AG04449 (cell line): ENCODE measurements at regions not wholly inside any gene's neighbourhood (a gene's known extent, or its start where the extent isn't known, plus 50 kb on each side); places are given as distances from the start of the nearest gene placed in this dataset.

Experiments used
- CTCF ChIA-PET: fragments of 350-600 bp; formaldehyde crosslinking; extraction: SDS; loops from one replicate; lab custom pipeline; 2021; ENCODE audit warnings: antibody characterized with exemption; lab: Yijun Ruan, JAX
- POLR2A ChIA-PET: fragments of 400-600, 350-600 bp; formaldehyde crosslinking; extraction: SDS; loops from one replicate; lab custom pipeline; 2020; ENCODE audit warnings: antibody characterized with exemption, inconsistent platforms; lab: Yijun Ruan, JAX
- DNase-seq: peaks from one replicate; pipeline ENCODE4 v3.0.0-alpha.2; 2010; ENCODE audit warnings: low read depth, low spot score
- H3K4me3 ChIP-seq: 2 replicates; pipeline ENCODE4 v1.5.1; 2011; ENCODE audit warnings: low read depth, mild to moderate bottlenecking, control low read depth, low read length
- TF ChIP-seq, protein P1 (sequence below): IDR thresholded peaks from one replicate; pipeline ENCODE4 v1.5.1; 2011; ENCODE audit warnings: mild to moderate bottlenecking, moderate library complexity, low read length, control low read depth, inconsistent platforms; ENCODE audit not compliant: insufficient read depth; ENCODE audit errors: missing control alignments

GRCh38 chr1:238900334-238900865, 486.0 kb upstream of the CHRM3 start:
- DNase-seq = no peak
- no peak overlapping the region for H3K4me3 ChIP-seq
- CTCF ChIA-PET = no interaction called here
- TF ChIP-seq, protein P1, sequence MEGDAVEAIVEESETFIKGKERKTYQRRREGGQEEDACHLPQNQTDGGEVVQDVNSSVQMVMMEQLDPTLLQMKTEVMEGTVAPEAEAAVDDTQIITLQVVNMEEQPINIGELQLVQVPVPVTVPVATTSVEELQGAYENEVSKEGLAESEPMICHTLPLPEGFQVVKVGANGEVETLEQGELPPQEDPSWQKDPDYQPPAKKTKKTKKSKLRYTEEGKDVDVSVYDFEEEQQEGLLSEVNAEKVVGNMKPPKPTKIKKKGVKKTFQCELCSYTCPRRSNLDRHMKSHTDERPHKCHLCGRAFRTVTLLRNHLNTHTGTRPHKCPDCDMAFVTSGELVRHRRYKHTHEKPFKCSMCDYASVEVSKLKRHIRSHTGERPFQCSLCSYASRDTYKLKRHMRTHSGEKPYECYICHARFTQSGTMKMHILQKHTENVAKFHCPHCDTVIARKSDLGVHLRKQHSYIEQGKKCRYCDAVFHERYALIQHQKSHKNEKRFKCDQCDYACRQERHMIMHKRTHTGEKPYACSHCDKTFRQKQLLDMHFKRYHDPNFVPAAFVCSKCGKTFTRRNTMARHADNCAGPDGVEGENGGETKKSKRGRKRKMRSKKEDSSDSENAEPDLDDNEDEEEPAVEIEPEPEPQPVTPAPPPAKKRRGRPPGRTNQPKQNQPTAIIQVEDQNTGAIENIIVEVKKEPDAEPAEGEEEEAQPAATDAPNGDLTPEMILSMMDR = no peak
- POLR2A ChIA-PET = no interaction called here

DNA sequence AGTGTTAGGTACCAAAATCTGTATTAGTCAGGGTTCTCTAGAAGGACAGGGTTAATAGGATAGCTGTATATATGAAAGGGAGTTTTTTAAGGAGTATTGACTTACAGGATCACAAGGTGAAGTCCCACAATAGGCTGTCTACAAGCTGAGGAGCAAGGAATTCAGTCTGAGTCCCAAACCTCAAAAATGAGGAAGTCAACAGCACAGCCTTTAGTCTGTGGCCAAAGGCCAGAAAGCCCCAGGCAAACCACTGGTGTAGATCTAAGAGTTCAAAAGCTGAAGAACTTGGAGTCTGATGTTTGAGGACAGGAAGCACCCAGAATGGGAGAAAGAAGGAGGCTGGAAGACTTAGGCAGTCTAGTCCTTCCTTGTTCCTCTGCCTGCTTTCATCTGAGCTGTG, 487.5 kb upstream of the CHRM3 start:
- ChIA-PET POLR2A (no interaction called here), CTCF (no interaction called here)
- no peak overlapping the region for H3K4me3 ChIP-seq
- TF ChIP-seq, protein P1 = no peak
- no peak for DNase-seq

- ChIA-PET POLR2A (no interaction called here), CTCF (no interaction called here)
- H3K4me3 ChIP-seq = no peak overlapping the region
- TF ChIP-seq, protein P1 = no peak
- no peak for DNase-seq
These were observed 490.5 kb upstream of the CHRM3 start for GRCh38 chr1:238895911-238896310.

GRCh38 chr1:238892612-238893011, 493.8 kb upstream of the CHRM3 start:
- CTCF ChIA-PET = no interaction called here
- POLR2A ChIA-PET = no interaction called here
- no peak for DNase-seq
- no peak overlapping the region for H3K4me3 ChIP-seq
- TF ChIP-seq, protein P1 = no peak

DNA sequence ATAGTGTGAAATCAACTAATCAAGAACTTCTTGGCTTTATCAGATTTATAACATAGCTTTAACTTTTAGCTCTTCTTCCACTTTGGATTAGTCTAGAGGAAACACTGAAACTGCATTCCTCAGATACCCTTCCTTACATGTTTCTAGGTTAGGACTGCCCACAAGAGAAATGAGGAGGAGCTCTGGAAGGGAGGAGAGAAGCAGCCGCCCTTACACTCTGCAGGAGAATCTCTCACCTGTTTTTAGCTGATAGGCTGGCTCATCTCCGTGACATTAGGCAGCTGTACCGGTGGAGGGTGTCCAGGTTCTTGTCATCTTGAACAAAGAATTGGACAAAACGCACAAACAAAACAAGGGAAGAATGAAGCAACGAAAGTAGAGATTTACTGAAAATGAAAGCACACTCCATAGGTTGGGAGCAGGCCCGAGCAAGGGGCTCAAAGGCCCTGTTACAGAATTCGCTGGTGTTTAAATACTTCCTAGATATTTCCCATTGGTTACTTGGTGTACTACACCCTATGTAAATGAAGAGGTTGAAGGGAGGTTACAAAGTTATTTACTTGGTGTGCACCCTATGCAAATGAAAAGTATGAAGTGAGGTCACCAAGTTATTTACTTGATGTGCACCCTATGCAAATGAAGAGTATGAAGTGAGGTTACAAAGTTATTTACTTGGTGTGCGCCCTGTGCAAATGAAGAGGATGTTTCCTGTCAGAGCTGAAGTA, 524.9 kb upstream of the CHRM3 start:
- ChIA-PET CTCF (no interaction called here), POLR2A (no interaction called here)
- TF ChIP-seq, protein P1 = no peak
- no peak for DNase-seq
- no peak overlapping the region for H3K4me3 ChIP-seq

DNA sequence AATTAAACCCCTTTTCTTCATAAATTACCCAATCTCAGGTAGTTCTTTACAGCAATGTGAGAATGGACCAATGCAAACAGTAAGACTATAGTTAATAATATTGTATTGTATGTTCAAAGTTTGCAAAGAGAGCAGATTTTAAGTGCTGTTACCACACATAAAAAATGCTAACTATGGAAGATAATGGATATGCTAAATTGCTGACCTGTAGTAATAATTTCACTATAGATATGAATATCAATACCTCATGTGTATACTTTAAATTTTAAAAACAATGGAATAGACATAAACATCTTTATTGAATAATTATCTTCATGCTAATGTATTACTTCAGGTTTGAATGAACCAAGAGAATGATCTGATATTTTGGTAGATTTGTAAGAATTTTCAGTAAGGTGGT, 552.4 kb upstream of the CHRM3 start:
- H3K4me3 ChIP-seq = no peak overlapping the region
- POLR2A ChIA-PET = no interaction called here
- CTCF ChIA-PET = no interaction called here
- TF ChIP-seq, protein P1 = no peak
- DNase-seq = no peak
